Peyer's patch (tissue), 4 donors: ENCODE measurements at regions not wholly inside any gene's neighbourhood (a gene's known extent, or its start where the extent isn't known, plus 50 kb on each side); places are given as distances from the start of the nearest gene placed in this dataset.

Experiments
- CTCF ChIP-seq, 6 experiments: fragments of 450-650 bp in 4 of 6; fragments of 200-600 bp in 2 of 6; sonication (generic) in 1 of 6; IDR thresholded peaks; one replicate each; pipeline ENCODE4 v1.5.1; 2017 to 2019; ENCODE audit warnings: antibody characterized with exemption in 6 of 6, mild to moderate bottlenecking in 3 of 6, moderate library complexity in 1 of 6
- POLR2A ChIP-seq, 2 donors: fragments of 450-650 bp; IDR thresholded peaks; one replicate each; pipeline ENCODE4 v1.5.1; 2017; ENCODE audit warnings: antibody characterized with exemption in 2 of 2, mild to moderate bottlenecking in 2 of 2, moderate library complexity in 2 of 2

GRCh38 chr1:232883992-232884661 is 66.3 kb upstream of the NTPCR start:
- TF ChIP-seq CTCF (IDR thresholded peaks at IDR 0.05) (no peak), POLR2A (IDR thresholded peaks at IDR 0.05) (no peak)
